ENCODE measurements at regions not wholly inside any gene's neighbourhood (a gene's known extent, or its start where the extent isn't known, plus 50 kb on each side); places are given as distances from the start of the nearest gene placed in this dataset.

DNA sequence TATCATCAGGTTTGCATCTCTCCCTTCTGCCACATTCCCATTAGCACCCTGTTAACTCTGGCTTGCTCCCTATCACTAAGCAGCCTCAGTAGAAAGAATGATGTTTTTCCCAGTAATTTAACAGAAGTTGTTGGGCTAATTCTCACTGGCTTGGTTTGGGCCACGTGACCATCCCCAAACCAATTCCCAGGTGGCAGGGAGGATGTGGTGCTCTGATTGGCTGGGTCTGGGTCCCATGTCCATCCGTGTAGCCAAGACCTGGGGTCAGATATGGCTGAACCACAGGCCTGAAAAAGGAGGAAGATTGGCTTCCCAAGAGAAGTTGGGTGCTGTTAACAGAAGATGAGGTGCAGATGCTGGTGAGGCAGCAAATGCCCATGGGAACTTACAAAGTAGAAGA is 122.0 kb downstream of the BOD1 start:
- no peak for TF ChIP-seq EZH2 (IDR thresholded peaks at IDR 0.05; ENCODE audit: borderline replicate concordance, low read depth, low read length, severe bottlenecking)
- TF ChIP-seq, protein P1, sequence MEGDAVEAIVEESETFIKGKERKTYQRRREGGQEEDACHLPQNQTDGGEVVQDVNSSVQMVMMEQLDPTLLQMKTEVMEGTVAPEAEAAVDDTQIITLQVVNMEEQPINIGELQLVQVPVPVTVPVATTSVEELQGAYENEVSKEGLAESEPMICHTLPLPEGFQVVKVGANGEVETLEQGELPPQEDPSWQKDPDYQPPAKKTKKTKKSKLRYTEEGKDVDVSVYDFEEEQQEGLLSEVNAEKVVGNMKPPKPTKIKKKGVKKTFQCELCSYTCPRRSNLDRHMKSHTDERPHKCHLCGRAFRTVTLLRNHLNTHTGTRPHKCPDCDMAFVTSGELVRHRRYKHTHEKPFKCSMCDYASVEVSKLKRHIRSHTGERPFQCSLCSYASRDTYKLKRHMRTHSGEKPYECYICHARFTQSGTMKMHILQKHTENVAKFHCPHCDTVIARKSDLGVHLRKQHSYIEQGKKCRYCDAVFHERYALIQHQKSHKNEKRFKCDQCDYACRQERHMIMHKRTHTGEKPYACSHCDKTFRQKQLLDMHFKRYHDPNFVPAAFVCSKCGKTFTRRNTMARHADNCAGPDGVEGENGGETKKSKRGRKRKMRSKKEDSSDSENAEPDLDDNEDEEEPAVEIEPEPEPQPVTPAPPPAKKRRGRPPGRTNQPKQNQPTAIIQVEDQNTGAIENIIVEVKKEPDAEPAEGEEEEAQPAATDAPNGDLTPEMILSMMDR (IDR thresholded peaks at IDR 0.05; ENCODE audit: borderline replicate concordance, extremely low read depth, low read length, poor library complexity, severe bottlenecking) = no peak
